GM21723 (cell line): ENCODE measurements at regions not wholly inside any gene's neighbourhood (a gene's known extent, or its start where the extent isn't known, plus 50 kb on each side); places are given as distances from the start of the nearest gene placed in this dataset.

Experiments used
- ATAC-seq: cut with Tn5 transposase; IDR thresholded peaks from one replicate; pipeline ENCODE4 v1.9.1; 2021; ENCODE audit warnings: mild to moderate bottlenecking, moderate library complexity; ENCODE audit not compliant: unreplicated experiment

DNA sequence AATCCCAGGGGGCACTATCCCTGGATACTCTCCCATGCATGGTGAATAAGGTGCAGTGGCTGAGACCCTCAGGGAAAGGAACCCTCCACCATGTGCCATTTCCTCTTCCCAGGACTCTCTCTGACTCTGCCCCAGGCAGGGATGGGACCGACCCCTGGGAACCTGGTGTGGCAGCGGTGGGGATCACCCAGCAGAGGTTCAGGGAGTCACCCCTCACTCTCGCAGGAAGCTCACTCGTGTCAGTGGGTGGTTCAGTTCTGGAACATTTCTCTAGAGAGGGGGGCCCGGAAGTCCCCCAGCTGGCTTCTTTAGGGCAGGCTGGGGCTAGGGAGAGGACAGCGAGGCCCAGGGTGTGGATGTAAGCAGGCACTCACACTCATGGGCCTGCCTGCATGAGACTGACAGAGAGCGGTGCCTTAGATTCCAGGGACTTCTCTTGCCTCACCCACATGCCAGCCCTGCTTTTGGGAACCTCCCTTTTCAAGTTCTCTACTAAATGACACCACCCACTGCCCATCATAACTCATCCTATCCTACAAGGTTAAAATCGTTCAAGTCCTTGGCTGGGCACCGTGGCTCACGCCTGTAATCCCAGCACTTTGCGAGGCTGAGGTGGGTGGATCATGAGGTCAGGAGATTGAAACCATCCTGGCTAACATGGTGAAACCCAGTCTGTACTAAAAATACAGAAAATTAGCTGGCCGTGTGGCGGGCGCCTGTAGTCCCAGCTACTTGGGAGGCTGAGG, 109.7 kb upstream of the SDK2 start:
- ATAC-seq: no peak

DNA sequence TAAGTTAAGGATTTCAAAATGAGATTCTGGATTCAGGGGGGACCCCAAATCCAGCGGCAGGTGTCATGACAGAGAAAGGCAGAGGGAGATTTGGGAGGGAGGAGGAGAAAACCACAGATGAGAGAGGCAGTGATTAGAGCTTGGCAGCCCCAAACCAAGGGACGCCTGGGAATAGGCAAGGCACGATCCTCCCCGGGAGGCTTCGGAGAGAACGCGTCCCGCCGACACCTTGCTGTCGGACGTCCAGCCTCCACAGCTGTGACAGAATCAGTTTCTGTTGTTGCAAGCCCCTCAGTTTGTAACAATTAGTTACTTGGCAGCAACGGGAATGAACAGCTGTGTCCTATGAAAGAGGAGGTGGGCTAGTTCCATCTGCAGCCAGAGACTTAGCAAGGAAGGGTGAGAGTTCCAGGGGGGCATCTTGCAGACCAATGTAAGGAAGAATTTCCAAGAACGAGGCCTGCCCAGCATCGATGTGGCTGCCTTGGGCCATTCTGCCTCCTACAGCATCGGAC, 110.7 kb upstream of the SDK2 start:
- no peak for ATAC-seq

DNA sequence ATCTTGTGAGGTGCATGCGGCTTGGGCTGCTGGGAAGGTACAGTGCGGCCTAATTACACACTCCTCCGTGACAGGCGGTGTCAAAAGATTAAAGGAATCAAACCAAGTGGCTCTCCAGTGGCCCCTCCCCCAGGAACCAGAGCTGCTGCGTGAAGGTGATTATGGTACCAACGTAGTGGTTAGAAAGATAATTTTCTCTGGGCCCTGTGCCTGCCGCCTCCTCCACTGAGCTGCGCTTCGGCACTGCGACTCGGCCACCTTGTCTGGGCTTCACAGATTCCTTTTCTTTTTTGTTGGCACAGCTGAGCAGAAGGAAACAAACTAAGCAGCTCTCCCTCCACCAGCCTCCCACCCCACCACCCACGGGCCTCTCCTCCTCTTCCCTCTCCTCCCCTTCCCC, 113.2 kb upstream of the SDK2 start:
- ATAC-seq: no peak

DNA sequence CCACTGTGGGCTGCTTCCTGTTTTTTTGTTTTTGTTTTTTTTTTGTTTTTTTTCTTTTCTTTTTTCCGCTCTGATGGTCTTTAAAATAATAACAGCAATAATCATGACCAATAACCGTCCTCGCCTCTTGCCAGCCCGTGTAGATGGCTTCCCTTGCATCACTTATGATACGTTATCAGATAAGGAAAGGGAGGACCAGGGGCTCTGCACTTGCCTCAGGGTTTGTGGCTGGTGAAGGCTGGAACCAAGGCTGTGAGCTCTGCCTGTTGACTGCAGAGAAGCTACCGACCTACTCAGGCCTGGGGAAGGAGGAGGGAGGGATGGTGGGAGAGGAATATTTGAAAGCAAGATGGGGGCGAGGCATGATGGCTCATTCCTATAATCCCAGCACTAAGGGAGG, 114.0 kb upstream of the SDK2 start:
- ATAC-seq: no peak

DNA sequence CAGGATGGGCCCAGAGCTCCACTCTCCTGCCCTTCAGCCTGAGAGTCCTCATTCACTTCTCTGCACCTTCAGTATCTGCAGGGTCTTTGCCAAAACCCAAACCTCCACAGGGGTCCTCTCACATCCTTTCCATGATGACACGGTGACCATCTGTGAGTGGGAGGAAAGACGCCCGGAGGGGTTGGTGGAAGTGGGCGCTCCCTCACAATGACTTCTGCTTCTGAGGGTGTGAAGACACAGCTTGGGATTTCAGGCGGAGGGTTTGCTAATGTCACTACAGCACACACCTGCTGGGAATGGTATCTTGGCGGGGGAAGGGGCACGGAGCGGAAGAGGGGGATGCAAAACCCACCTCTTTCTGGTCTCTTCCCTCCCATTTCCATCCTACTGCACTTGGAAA, 115.1 kb upstream of the SDK2 start:
- no peak for ATAC-seq

DNA sequence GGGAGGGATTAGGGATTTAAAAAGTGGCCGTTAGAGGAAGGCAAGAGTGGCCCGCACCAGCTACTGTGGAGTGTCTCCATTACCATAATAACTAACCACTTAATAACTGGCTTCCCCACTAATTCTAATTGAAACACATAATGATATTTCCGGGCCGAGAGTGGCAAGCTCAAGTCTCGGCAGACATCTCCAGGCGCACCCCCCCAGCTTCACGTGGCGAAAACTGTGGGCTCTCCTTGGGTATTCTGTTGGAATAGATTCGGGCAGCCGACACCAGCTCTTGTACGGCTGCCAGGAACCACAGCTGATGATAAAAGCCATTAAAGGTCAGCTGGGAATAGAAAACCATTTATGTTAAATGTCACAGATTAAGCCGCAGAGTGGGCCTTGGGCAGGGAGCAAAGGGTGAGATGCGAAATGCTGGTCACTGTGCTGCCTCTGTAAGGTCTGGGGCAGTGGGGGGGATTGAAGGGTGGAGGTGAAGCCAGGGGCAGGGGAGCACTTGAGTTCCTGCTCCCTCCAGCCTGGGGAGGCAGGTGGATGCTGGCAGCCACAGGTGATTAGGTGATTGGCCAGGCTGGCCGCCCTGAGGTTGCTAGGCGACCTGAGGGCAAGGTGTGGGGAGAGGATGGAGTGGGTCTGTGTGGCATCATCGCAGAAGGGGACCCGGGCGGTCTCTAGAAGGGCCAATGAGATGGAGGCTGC, 115.6 kb upstream of the SDK2 start:
- no peak for ATAC-seq

DNA sequence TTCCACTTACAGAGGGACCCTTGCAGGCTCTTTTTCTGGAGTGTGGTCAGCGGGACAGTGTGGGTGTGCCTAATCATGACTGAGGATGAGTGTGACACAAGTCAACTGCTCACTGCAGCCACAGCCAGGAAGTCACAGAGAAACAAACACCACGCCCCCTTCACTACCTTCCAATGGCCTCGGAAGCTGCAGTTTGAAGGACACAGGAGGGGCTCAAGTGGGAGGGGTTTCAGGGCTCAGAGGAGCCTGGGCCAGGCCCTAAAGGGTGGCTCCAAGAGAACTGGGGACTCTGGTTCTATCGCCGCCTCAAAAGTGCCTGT, 116.2 kb upstream of the SDK2 start:
- ATAC-seq: no peak

DNA sequence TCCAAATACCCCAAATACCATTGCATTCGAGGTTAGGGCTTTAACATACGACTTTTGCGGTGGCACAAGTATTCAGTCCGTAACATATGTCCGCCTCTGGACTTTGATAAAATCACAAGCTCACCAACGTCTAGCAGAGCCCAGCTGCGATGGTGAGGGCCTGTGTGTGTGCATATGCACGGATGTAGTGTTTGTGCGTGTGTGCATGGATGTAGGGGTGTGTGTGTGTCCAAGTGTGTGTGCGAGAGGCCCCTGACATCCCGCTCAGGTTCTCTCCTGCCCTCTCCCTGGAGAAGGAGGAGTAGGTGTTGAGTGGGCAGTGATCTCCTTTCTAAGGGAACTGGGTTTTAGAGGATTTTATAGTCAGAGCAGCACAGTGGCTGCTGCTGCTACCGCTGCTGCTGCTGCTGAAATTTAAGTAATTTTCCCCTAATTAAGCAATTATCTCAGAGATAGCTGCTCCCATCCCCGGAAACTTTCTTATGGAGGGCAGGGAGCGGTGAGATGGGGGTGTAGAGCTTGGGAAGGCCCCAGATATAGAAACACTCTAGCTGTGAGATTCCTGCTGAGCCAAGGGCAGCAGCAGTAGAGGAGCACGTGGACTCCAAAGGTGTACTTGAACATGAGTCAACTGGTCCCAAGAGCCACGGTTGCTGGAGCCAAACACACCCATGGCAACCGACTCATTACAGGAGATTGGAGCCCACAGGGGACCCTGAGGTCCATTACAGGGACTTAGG, 121.7 kb upstream of the SDK2 start:
- no peak for ATAC-seq

DNA sequence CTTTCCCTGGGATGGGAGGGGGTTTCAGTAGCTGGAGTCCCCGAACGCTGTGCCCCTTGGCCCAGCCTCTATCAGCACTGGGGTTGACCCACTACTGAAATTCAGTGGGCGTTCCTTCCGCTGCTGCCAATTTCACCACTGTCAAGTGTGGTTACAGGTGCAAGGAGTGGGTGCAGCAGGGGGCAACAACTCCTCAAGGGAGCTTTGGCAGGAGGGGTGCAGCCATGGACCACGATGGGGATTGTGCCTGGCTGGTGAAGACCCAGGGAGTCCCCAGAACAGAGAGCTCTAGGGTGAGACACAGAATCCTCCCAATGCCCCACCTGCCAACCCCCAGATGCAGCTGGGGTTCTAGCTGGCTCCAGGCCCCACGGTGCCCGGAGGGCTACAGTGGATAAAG, 123.5 kb upstream of the SDK2 start:
- no peak for ATAC-seq

DNA sequence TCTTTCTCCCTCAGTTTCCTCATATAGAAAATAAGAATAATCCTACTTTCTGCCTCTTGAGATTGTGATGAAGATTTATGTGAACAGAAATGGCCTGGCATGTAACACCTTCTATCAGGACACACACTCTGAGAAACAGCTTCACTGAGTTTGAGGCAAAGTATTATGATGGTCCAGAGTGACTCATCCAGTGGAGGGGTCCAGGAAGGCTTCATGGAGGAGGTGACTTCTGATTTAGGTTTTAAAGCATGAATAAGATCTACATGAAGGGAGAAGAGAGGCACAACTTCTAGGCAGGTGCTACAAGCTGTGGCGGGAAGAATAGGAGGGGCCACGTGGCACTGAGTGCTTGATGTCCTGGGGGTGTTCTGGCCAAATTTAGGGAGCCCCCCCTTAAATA, 124.4 kb upstream of the SDK2 start:
- no peak for ATAC-seq

DNA sequence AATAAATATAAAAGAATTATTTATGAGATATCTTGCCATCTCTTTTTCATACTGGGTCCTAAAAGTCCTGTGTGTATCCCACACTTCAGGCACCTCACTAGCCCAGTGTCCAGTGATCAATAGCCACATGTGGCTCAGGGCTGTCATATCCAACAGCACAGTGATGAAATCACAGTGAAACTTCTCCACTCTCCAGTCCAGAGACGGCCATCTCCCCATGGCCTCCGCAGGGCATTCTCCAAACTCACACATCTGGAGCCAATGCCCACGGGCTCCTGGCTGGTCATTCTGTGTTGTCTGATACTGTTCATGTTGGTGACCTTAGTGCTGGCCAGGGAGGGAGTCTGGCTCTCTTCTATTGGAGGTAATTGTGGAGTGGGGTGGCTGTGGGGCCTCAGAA, 125.2 kb upstream of the SDK2 start:
- no peak for ATAC-seq

DNA sequence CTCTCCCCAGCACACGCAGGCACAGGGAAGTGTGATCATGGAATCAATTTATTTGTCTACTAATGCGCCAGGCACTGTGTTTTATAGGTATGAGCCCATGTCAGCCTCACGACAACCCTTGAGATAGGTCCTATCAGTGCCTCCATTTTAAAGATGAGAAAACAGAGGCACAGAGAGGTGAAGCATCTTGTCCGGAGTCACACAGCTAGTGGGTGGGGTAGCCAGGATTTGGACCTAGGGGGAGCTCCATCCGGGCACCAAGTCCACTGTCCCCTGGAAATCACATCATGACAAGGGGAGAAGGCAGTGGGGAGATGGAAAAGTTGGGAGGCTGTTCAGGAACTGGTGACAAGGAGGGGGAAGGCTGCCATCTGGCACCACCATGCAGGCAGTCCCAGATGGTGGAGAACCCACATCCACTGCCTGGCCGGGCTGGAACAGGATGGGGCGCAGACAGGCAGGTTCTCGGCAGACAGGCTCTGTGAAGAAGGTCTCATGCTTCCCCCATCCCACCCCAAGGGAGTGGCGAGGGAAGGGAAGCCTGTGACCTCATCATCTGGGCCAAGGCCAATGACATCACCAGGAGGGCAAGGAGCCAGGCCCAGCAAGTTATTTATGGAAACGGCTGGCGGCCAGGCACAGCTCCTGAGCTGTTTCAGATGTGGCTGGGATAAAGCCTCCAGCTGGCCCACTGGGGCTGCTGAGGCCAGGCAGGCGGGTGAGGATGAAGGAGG, 126.0 kb upstream of the SDK2 start:
- ATAC-seq: no peak

DNA sequence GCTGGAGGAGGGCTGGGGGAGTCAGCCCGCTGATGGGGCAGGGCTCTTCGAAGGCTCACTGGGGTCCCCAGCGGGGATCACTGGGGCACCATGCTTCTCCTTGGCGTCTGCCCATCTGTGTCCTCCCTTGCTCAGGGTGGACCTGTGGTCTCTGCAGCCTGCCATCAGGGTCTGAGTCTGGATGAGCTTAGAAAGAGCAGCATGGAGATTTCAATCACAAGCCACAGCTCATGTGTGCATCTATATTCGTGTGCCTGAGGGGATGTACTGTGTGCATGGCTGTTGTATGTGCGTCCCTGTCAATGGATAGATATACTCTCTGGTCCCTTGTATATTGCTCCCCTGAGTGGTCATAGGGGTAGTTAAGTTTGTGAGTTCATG, 126.6 kb upstream of the SDK2 start:
- ATAC-seq: no peak

DNA sequence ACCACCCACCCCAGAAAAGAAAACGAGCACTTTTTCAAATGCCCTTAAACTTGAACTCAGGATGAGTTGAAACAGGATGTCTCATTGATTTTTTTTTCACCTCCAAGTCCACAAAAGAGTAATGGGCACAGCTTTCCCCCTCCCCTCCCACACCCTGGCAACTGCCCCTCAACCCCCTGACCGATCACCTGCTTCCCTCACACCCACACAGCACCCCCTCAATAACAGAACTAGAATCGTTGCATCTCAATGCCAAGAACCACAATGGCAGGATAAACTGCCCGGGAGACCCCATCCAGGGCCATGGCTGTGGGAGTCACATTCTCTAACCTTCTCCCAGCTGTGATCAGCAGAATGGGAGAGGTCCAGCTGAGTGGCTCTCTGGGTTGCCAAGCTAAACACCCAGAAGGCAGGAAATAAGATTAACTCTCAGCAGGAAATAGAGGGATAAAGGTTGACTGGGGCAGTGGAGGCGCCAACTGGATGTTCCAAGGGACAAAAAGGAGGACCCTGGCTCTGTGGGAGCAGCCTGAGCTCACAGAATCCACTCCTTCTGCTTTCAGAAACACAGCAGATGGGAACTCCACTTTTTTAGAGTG, 128.0 kb upstream of the SDK2 start:
- ATAC-seq: no peak

DNA sequence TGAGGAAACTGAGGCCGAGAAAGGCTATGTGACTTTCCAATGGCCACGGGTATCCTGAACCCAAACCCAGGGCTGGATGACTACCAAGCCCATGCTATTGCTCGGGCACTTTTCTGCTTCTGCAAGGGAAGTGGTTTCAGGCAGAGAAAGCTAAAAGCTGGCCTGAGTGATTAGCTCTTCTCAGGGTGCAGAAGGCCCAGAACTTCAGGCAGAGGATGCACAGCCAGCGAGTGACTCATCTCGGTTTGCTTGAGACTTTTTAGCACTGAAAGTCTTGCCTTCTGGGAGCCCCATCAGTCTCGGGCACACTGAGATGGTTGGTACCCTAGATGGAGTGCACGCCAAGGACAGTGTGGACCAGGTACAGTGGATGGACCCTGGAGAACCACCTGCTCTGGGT, 129.5 kb upstream of the SDK2 start:
- no peak for ATAC-seq

DNA sequence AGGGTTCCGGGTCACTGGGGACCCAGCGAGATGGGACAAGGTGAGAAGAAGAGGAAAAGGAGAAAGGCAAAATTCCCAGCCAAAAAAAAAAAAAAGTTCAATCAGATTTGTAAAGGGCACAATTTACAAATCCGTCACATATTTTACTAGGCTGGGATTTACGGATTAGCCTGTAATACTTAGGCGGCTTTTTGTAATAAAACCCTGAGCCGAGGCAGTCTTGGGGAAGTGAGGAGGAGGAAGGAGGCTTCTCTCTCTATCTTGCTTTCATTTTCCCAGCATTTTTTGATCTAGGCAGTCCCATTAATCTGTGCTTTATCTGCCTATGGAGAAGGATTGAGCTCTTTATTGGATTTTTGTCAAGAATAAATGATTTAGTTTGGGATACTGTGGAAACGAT, 130.6 kb upstream of the SDK2 start:
- ATAC-seq: no peak

DNA sequence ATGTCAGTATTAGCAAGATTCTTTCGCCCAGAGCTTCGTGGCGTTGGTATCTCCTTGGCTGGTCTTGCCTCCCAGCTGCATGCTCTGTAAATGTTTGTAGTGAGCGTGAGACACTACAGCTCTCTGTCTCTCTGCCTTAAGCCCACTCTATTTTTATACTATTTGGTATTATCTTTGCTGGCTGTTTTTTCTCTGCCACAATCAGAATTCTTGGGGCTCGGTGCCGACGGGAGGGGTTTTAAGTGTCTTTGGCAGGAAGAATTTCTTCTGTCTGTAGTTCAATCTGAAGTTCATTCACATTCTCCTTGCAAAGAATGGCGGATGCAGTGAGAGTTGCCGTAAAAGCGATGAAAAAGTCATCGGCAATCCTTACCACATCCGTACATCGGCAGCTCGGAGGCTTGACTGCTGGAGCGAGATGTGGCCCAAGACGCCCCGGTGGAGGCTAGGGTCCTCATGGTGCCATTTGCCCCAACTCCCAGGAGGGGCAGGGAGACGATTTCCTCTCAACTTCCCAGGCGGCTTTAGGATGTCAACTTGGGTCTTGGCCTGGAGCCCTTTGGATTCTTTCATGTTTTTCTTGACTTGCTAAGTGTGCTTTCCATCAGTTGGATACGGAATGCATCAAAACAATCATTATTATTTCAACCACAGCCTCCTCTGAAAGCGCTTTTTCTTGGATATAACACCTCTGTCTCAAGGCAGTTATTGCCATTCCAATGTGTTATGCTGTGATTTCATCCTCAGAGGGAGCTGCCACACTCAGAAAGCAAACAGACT, 132.3 kb upstream of the SDK2 start:
- ATAC-seq: no peak

DNA sequence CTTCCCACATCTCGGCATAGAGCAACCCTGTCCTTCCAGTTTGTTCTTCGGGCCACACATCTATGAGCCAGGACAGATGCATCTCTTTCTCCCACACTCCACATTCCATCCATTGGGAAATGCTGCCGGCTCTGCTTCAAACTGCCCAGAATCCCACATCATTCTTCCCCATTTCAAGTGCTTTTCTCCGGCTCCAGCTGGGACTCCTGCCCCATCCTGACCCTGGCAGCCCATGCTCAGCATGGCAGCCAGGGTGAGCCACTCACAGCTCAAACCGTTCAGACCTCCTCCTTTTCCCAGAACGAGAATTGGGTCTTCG, 132.8 kb upstream of the SDK2 start:
- no peak for ATAC-seq

DNA sequence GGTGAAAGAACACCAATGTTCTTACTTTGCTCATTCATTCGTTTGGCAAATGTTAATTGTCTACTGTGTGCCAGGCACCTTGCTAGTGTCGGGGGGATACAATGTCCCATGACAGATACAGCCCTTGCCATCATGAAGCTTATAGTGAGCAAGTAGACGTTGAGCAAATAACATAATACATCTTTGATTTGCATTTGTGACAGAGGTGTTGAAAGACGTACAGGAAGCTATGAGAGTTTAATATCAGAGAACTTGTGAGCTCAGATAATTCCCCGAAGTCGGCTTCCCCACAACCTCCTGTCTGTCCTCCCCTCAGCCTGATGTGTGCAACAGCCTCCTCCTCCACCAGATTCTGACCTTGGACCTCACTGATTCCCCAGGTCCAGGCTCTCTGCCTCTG, 138.0 kb upstream of the SDK2 start:
- ATAC-seq: no peak

DNA sequence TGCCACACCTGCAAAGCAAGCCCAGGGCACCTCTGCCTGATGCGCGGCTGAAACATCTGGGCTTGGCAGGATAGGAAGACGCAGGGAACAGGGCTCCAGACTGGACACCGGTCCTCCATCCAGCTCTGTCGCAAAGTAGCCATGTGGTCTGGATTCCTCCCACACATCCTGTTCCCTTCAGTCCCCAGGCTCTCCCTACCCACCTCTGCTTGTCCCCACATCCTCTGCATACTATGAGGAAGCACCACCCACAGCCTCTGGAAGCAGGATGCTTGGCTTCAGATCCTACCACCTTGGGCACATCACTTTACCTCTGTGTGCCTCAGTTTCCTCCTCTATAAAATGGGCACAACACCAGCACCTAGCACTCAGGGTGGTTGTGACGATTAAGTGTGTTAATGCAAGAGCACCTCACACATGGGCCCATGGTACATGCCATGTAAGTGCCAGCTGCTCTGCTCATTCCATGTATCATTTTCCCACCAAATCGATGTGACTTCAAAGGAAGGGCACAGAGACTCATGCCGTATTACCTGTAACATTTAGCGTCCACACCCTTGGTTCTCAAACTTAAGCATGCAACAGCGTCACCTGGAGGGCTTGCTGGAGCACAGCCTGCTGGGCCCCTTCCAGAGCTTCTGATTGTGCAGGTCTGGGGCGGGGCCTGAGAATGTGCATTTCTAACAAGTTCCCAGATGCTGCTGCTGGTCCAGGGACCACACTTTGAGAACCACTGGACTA, 138.6 kb upstream of the SDK2 start:
- ATAC-seq: no peak
